Stimulated activated memory B cell treated with anti-CD40 and anti-IgM and Interleukin-4, amounts not matched to agents 10 μg/mL and 1 μg/mL and 100 μg/mL, for 72 hours (primary cell): ENCODE measurements at regions not wholly inside any gene's neighbourhood (a gene's known extent, or its start where the extent isn't known, plus 50 kb on each side); places are given as distances from the start of the nearest gene placed in this dataset.

Source experiments
- ATAC-seq: fragments of 150-1000 bp; cut with Tn5 transposase; 2 replicates; pipeline ENCODE4 v1.10.0; 2021
- H3K27ac Mint-ChIP-seq: one replicate; pipeline ENCODE4 v1.8.0; 2022; ENCODE audit warnings: mild to moderate bottlenecking, mixed read lengths
- H3K27me3 Mint-ChIP-seq: one replicate; pipeline ENCODE4 v1.8.0; 2022; ENCODE audit warnings: mixed read lengths
- H3K36me3 Mint-ChIP-seq: one replicate; pipeline ENCODE4 v1.8.0; 2022; ENCODE audit warnings: mixed read lengths
- H3K4me1 Mint-ChIP-seq: one replicate; pipeline ENCODE4 v1.8.0; 2022; ENCODE audit warnings: mixed read lengths
- H3K4me3 Mint-ChIP-seq: one replicate; pipeline ENCODE4 v1.8.0; 2022; ENCODE audit warnings: mild to moderate bottlenecking, moderate library complexity, mixed read lengths
- H3K9me3 Mint-ChIP-seq: one replicate; pipeline ENCODE4 v1.8.0; 2022; ENCODE audit warnings: mixed read lengths

DNA sequence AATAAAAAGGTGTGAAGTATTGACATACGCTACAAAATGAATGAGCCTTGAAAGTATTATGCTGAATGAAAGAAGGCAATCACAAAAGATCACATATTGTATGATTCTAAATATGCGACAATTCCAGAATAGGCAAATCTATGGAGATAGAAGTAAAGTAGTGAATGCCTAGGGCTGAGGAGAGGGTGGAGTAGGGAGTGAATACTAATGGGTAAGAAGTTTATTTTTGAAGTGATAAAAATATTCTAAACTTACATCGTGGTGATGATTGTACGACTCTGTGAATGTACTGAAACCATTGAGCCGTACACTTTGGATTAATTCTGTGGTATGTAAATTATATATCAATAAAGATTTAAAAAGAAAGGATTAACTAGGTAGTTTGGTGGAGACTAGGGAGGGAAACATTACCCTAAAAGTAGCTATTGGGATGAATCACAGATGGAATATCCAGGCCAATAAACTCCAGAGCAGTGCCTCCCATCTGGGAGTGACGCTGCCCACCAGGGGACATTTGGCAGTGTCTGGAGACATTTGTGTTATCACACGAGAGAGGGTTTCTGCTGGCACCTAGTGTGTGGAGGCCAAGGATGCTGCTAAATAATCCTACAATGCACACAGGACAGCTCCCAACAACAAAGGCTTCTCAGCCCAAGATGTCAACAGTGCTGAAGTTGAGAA lies 214.2 kb upstream of the PCSK2 start:
- no peaks in the 10 kb centered on the region for H3K27me3 Mint-ChIP-seq
- no peak overlapping the region for H3K4me3 Mint-ChIP-seq
- H3K27ac Mint-ChIP-seq, result no peak overlapping the region
- H3K36me3 Mint-ChIP-seq, result no peaks in the 10 kb centered on the region
- no peak for ATAC-seq
- no peaks in the 10 kb centered on the region for H3K4me1 Mint-ChIP-seq
- H3K9me3 Mint-ChIP-seq, result peaks cover 2% of the 10 kb centered on the region

DNA sequence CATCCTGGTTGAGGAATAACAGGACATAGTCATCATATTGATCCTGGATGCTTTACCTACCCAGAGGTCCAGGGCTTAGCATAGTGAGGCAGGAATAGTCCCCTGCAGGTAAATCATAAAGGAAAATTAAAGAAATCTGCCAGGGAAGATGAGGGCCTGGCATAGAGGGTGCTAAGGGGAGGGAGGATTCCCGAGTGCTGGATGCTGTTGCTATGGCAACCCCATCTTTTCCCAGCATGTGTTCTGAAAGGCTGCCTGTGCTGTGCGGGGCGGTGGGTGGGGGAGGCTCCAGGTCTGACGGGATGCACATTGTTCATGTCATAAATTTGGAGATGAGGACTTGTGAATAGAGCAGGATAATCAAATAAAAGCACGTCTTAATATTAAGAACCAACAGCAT lies 212.6 kb upstream of the PCSK2 start:
- no peaks in the 10 kb centered on the region for H3K4me1 Mint-ChIP-seq
- H3K36me3 Mint-ChIP-seq, result no peaks in the 10 kb centered on the region
- peaks cover 2% of the 10 kb centered on the region for H3K9me3 Mint-ChIP-seq
- no peak for ATAC-seq
- no peak overlapping the region for H3K27ac Mint-ChIP-seq
- no peaks in the 10 kb centered on the region for H3K27me3 Mint-ChIP-seq
- no peak overlapping the region for H3K4me3 Mint-ChIP-seq

DNA sequence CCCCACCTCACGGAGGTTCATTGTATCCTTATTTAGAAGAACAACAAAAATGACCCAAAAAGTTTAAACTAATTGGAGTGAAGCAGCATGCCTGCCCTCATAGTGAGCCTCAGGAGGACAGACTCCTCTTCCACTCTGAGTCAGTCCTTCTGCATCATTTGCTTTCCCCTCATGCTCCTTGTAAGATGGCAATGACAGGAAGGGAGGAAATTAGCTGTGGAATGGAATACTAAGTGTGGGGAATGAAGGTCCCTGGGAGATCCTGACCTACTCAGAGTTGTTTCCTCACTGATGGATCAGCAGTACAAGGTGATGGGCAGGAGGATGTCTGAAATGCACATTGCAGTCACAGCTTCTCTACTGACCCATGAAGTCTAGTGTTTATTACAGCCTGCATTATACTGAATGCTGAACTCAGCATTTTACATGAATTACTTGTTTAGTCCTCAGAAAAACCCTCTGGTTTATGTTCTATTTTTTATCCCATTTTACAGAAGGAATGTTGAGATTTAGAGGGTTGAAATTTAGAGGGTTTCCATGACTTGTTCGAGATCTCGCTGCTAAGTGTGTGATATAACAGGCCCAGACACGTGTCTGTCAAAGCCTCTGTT lies 212.0 kb upstream of the PCSK2 start:
- no peak overlapping the region for H3K4me3 Mint-ChIP-seq
- H3K4me1 Mint-ChIP-seq, result no peaks in the 10 kb centered on the region
- no peak overlapping the region for H3K27ac Mint-ChIP-seq
- H3K27me3 Mint-ChIP-seq, result no peaks in the 10 kb centered on the region
- H3K36me3 Mint-ChIP-seq, result no peaks in the 10 kb centered on the region
- no peak for ATAC-seq
- peaks cover 2% of the 10 kb centered on the region for H3K9me3 Mint-ChIP-seq

DNA sequence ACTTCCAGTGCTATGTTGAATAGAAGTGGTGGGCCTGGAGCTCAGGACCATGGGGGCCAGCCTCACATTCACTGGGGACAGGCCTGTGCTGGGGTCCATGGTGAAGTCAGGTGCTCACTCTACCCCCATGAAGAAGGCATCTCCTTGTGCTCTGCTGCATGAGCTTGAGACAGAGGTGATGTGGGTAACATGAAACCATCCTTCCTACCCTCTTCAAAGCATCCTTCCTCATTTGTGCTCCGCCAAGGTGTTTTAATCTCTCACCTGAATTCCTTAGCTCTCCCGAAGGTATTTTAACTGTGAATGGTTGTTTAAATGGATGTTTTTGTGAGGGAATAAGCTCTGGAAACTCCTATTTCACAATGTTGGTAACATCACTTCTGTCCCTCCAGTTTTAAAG lies 209.6 kb upstream of the PCSK2 start:
- H3K9me3 Mint-ChIP-seq, result peaks cover 2% of the 10 kb centered on the region
- no peak overlapping the region for H3K27ac Mint-ChIP-seq
- no peak overlapping the region for H3K4me3 Mint-ChIP-seq
- no peaks in the 10 kb centered on the region for H3K36me3 Mint-ChIP-seq
- H3K27me3 Mint-ChIP-seq, result no peaks in the 10 kb centered on the region
- ATAC-seq, result no peak
- H3K4me1 Mint-ChIP-seq, result no peaks in the 10 kb centered on the region

DNA sequence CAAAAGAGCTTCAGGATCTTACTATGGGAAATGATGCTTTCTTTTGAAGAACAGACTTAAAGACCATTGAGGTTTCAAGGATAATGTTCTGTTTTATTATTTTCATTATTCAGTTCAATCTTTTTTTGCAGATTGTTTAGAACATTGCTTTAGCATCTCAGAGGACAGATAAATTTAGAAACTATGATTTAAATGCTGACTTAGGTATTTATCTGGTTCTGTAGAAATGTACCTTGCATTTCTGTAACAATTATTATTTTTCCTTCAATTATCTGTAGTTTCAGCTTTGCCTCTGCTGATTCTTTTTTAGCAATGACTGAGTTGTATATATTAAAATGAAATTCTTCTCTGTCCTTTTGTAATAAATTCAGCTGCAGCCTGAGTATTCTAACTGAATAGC lies 205.4 kb upstream of the PCSK2 start:
- H3K4me3 Mint-ChIP-seq, result no peak overlapping the region
- no peak overlapping the region for H3K27ac Mint-ChIP-seq
- no peaks in the 10 kb centered on the region for H3K4me1 Mint-ChIP-seq
- H3K27me3 Mint-ChIP-seq, result no peaks in the 10 kb centered on the region
- no peaks in the 10 kb centered on the region for H3K36me3 Mint-ChIP-seq
- ATAC-seq, result no peak
- H3K9me3 Mint-ChIP-seq, result peaks cover 3% of the 10 kb centered on the region

DNA sequence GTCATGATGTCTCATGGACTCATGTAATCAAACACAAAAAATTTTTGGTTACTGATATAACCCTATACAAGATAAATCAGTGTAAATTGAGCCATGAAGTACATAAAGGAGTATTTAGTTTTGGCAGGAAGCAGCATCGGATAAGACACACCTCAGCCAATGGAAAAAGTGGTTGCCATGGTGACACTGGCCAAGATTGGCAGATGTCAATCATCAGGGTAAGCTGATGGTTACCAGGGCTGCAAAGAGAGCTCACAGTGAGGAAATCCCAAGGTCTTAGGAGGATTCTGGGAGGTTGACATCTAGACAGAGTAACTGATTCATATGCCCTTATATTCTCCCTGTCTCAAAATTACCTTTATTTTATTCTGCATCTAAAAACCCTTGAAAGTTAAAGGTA lies 203.8 kb upstream of the PCSK2 start:
- Mint-ChIP-seq H3K27ac (no peak overlapping the region), H3K9me3 (peaks cover 10% of the 10 kb centered on the region), H3K4me3 (no peak overlapping the region), H3K36me3 (no peaks in the 10 kb centered on the region), H3K4me1 (no peaks in the 10 kb centered on the region), H3K27me3 (no peaks in the 10 kb centered on the region)
- no peak for ATAC-seq

DNA sequence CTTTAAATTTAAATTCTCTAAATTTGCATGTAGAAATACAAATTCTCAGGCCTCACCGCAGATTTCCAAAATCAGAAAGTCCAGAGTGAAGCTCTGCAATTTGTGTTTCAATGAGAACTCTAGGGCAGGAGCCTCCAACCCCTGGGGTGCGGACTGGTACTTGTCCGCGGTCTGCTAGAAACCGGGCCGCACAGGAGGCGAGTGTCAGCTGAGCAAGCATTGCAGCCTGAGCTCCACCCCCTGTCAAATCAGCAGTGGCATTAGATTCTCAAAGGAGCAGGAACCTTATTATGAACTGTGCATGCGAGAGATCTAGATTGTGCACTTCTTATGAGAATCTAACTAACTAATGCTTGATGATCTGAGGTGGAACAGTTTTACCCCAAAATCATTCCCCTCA lies 203.0 kb upstream of the PCSK2 start:
- H3K27ac Mint-ChIP-seq, result no peak overlapping the region
- no peak overlapping the region for H3K4me3 Mint-ChIP-seq
- H3K27me3 Mint-ChIP-seq, result no peaks in the 10 kb centered on the region
- no peak for ATAC-seq
- peaks cover 14% of the 10 kb centered on the region for H3K9me3 Mint-ChIP-seq
- H3K36me3 Mint-ChIP-seq, result no peaks in the 10 kb centered on the region
- H3K4me1 Mint-ChIP-seq, result no peaks in the 10 kb centered on the region

DNA sequence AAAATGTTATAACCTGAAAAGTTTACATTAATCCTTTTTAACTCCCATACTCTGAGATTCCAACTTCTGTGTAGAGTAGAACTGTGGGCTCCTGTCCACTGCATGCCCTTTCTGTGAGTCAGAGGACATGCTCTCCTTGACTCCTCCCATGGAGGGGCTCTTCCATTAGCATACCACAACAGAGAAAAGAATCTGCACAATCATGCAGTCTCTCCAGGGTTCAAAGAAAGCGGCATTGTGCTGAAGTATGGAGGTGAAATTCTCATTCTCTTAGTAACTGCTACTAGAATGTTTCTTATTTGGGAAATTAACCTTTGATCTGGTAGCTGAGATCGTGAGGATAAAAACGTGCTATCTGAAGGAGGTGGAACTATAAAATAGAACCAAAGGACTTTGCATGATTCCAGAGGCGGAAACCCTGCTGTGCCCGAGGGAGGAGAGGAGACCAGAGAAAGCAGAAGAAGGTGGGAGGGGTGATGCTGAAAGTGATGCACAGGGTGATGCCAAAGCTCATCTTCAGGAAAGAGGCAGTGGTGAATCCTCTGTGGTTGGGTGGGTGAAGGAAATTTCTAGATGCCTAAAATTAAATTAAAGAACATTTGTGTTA lies 202.2 kb upstream of the PCSK2 start:
- no peak overlapping the region for H3K27ac Mint-ChIP-seq

DNA sequence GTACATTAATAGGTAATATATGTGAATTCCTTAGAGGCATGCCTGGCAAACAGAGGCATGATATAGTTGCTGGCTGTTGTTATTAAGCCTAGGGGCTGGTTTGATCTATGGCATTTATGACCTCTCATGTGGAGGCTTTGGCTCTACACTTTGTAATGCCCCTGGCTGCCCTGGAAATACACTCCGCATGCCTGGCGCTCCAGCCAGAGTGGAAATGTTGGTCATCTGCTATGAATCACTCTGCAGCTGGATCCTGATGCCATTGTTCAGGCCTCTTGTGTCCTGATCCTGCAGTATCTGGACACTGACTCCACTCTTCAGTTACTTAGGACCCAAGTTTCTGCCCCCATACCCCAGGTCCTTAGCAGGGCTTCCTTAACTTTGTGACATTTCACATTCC lies 200.5 kb upstream of the PCSK2 start:
- Mint-ChIP-seq H3K9me3 (peaks cover 14% of the 10 kb centered on the region), H3K4me1 (no peaks in the 10 kb centered on the region), H3K4me3 (no peak overlapping the region), H3K27me3 (no peaks in the 10 kb centered on the region), H3K27ac (no peak overlapping the region), H3K36me3 (no peaks in the 10 kb centered on the region)
- no peak for ATAC-seq

More for the DNA sequence above, 202.2 kb upstream of the PCSK2 start:
- Mint-ChIP-seq H3K36me3 (no peaks in the 10 kb centered on the region), H3K4me1 (no peaks in the 10 kb centered on the region), H3K9me3 (peaks cover 14% of the 10 kb centered on the region), H3K4me3 (no peak overlapping the region), H3K27me3 (no peaks in the 10 kb centered on the region)
- ATAC-seq, result no peak

DNA sequence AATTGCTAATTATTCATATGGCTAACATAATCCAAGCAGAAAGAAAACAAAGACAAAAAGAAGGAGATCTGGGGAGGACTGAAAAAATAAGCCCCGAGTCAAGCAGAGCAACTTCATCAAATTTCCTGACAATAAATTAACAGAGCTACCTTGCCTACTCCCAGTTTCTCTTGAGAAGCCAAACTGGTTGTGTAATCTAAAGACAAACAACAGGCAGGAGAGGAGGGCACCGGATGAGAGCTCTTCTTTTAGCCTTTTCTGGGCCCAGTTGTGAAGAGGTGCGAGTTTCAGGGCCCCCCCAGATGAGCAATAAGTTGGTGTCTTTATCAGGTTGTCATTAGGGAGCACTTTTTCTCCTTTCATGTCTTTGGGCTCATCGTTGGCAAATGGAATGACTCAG lies 197.1 kb upstream of the PCSK2 start:
- peaks cover 12% of the 10 kb centered on the region for H3K9me3 Mint-ChIP-seq
- no peak overlapping the region for H3K4me3 Mint-ChIP-seq
- no peaks in the 10 kb centered on the region for H3K4me1 Mint-ChIP-seq
- no peaks in the 10 kb centered on the region for H3K36me3 Mint-ChIP-seq
- no peak overlapping the region for H3K27ac Mint-ChIP-seq
- ATAC-seq, result no peak
- H3K27me3 Mint-ChIP-seq, result no peaks in the 10 kb centered on the region

DNA sequence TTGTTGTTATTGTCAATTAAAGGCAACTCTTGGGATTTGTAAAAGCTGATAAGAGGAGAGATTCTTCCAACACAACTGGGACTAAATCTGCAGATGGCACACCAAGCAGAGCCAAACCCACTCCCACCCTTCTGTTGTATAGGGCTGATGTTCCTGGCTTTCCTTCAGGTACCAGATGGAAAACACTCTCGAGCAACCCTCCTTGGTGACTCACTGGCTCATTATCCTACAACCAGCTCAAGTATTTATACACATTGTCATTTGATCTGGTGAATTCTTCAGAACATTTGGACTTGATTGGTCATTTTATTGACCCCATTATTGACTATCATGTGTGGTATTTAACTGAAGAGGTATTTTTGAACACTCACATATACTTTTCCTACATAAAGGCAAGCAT lies 190.3 kb upstream of the PCSK2 start:
- no peaks in the 10 kb centered on the region for H3K9me3 Mint-ChIP-seq
- H3K4me3 Mint-ChIP-seq, result no peak overlapping the region
- no peaks in the 10 kb centered on the region for H3K4me1 Mint-ChIP-seq
- H3K36me3 Mint-ChIP-seq, result no peaks in the 10 kb centered on the region
- no peak overlapping the region for H3K27ac Mint-ChIP-seq
- ATAC-seq, result no peak
- no peaks in the 10 kb centered on the region for H3K27me3 Mint-ChIP-seq

DNA sequence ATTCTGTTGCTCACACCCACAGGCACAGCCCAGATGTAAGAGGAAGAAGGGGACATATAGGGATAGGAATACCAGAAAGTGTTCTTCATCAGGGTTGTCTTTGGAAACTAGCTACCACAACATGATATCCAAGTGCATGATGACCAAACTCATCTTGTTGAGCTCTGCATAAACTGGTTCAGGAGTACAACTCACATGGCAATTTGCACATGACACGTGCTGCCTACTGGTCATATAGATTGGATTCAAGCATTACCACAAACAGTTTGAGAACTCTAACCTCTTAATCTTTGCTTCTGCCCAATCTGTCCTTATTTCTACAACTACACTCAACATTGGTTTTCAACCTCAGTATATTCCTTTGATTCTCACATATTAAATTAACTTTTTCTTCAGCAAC lies 184.7 kb upstream of the PCSK2 start:
- Mint-ChIP-seq H3K36me3 (no peaks in the 10 kb centered on the region), H3K27ac (no peak overlapping the region), H3K9me3 (no peaks in the 10 kb centered on the region), H3K4me1 (no peaks in the 10 kb centered on the region), H3K4me3 (no peak overlapping the region), H3K27me3 (no peaks in the 10 kb centered on the region)
- ATAC-seq, result no peak

DNA sequence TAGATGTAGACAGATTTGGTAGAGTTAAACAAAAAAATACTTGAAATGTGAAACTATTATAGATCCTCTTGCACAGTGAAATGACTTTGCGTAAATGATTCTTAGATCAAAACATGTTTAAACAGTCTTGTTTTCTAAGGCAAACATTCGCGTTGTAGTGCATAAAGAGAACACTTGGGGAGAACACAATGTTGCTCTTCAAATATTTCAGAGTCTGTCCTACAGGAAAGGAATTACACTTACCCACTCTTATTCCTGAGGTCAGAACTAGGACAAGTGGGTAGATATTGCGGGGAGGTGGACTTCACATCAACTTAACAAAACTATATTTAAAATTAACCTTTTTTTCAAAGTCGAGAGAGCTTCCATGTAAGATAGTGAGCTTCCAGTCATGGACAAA lies 183.5 kb upstream of the PCSK2 start:
- H3K27ac Mint-ChIP-seq, result no peak overlapping the region
- no peak for ATAC-seq
- H3K27me3 Mint-ChIP-seq, result no peaks in the 10 kb centered on the region
- H3K36me3 Mint-ChIP-seq, result no peaks in the 10 kb centered on the region
- H3K9me3 Mint-ChIP-seq, result no peaks in the 10 kb centered on the region
- no peak overlapping the region for H3K4me3 Mint-ChIP-seq
- no peaks in the 10 kb centered on the region for H3K4me1 Mint-ChIP-seq

DNA sequence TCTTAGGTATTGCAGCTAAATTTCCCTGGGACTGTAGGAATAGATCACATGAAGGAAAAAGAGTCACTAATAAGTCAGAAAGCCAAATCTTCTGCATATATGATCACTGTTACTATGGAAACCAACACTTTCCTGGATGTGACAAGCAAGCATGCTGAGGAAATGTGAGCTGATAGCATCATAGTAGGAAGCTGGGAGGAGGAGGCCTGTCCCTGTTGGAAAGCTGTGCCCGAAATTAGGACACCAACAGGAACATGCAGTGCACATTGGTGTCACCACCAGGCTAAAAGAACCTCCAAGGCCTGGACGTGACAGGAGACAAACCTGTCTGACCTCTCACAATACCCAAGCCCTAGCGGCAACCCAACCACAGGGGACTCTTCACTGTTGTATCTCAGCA lies 181.9 kb upstream of the PCSK2 start:
- H3K36me3 Mint-ChIP-seq, result no peaks in the 10 kb centered on the region
- H3K4me3 Mint-ChIP-seq, result no peak overlapping the region
- H3K4me1 Mint-ChIP-seq, result no peaks in the 10 kb centered on the region
- H3K27me3 Mint-ChIP-seq, result no peaks in the 10 kb centered on the region
- no peak overlapping the region for H3K27ac Mint-ChIP-seq
- H3K9me3 Mint-ChIP-seq, result no peaks in the 10 kb centered on the region
- no peak for ATAC-seq

DNA sequence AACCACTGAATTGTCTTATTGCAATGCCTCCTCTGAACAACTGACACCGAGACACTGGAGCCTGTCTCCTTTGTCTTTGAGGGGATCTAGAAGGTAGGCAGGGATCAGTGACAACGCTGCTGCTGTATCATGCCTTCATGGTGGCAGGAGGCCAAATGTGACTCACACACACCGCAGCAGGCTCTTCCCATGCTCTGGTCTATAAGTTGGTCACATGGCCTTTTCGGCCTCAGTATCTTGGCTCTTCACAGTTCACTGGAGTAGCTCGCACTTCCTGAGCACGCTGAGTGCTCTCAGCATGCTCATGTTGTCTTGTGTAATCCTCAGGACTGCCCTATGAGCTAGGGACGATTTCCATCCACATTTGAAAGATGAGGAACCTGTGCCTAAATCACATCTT lies 167.4 kb upstream of the PCSK2 start:
- ATAC-seq, result no peak
- H3K27me3 Mint-ChIP-seq, result no peaks in the 10 kb centered on the region
- no peak overlapping the region for H3K4me3 Mint-ChIP-seq
- H3K27ac Mint-ChIP-seq, result no peak overlapping the region
- no peaks in the 10 kb centered on the region for H3K36me3 Mint-ChIP-seq
- H3K9me3 Mint-ChIP-seq, result peaks cover 9% of the 10 kb centered on the region
- H3K4me1 Mint-ChIP-seq, result no peaks in the 10 kb centered on the region

DNA sequence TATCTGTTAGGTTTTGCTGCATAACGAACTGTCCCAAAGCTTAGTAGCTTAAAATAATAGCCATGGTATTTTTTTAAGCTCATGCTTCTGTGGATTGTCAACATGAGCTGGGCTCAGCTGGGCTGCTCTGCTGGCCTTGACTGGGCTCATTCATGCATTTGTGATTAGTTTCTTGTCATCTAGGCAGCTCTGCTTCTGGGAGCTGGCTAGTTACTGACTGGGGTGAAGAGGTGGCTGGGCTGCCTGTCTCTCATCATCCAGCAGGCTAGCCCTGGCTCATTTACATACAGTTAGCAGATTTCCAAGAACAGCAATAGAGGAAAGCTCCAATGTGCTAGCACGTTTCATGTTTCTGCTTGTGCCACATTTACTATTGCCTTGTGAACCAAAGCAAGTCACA lies 165.1 kb upstream of the PCSK2 start:
- no peak overlapping the region for H3K4me3 Mint-ChIP-seq
- no peaks in the 10 kb centered on the region for H3K4me1 Mint-ChIP-seq
- peaks cover 9% of the 10 kb centered on the region for H3K9me3 Mint-ChIP-seq
- no peaks in the 10 kb centered on the region for H3K36me3 Mint-ChIP-seq
- no peak for ATAC-seq
- H3K27me3 Mint-ChIP-seq, result no peaks in the 10 kb centered on the region
- H3K27ac Mint-ChIP-seq, result no peak overlapping the region
